HEK293 (cell line): ENCODE measurements at regions not wholly inside any gene's neighbourhood (a gene's known extent, or its start where the extent isn't known, plus 50 kb on each side); places are given as distances from the start of the nearest gene placed in this dataset.

ENCODE experiments used
- SALL2 ChIP-seq: fragments of 450-650 bp; formaldehyde crosslinking; IDR thresholded peaks from 2 replicates; pipeline ENCODE4 v1.5.0; 2017; ENCODE audit warnings: missing biosample characterization, mild to moderate bottlenecking, missing genetic modification characterization, borderline replicate concordance
- ZNF274 ChIP-seq, 2 experiments: fragments of 200-500 bp in 1 of 2; fragments of 450-650 bp in 1 of 2; sonication (Bioruptor generic) in 1 of 2; formaldehyde crosslinking in 1 of 2; IDR thresholded peaks; 2 replicates each; pipeline versions ENCODE4 v1.5.1 to v1.6.1; 2014 to 2016; ENCODE audit warnings: borderline replicate concordance in 1 of 2, inconsistent platforms in 1 of 2, low read length in 1 of 2, missing biosample characterization in 1 of 2, missing genetic modification characterization in 1 of 2
- ZNF521 ChIP-seq: fragments of 450-650 bp; formaldehyde crosslinking; IDR thresholded peaks from 2 replicates; pipeline ENCODE4 v1.5.1; 2017; ENCODE audit warnings: missing biosample characterization, mild to moderate bottlenecking, missing genetic modification characterization

DNA sequence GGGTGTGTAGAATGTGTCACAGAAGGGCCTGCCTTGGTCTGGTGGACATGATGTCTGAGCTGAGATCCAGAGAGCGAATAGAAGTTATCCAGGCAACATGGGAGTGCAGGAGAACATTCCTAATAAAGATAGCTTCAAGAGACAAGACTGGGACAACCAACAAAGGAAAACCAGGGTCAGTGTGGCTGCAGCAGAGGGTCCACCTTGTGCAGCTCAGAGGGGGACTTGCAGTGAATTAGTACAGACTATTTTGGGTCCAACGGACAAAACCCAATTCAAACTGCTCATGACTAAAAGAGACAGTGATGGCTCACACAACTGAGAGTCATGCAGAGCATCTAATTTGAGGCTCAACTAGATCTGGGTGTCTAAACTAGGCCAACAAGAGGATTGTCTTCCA is 192.1 kb downstream of the CBLN1 start:
- TF ChIP-seq ZNF521 (tag by site-specific recombination) (no peak), SALL2 (tag by site-specific recombination) (no peak), ZNF274 (IDR thresholded peaks at IDR 0.05; ENCODE audit: low read length) (no peak), ZNF274 (tag by site-specific recombination; IDR thresholded peaks at IDR 0.05; ENCODE audit: borderline replicate concordance) (no peak)
